ENCODE measurements at regions not wholly inside any gene's neighbourhood (a gene's known extent, or its start where the extent isn't known, plus 50 kb on each side); places are given as distances from the start of the nearest gene placed in this dataset.

DNA sequence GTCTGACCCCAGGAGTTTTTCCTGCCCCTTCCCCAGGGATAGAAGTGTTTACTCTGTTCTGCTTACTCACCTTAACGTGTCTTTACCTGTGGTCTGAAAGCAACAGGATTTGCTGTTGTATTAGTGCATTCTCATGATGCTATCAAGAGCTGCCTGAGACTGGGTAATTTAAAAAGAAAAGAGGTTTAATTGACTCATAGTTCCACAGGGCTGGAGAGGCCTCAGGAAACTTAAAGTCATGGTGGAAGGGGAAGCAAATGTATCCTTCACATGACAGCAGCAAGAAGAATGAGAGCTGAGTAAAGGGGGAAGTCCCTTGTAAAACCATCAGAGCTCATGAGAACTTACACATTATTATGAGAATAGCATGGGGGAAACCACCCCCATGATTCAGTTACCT is 240.4 kb downstream of the SNAPC1 start:
- H3K27ac ChIP-seq: no peak overlapping the region
- TF ChIP-seq ZFX (IDR thresholded peaks at IDR 0.05; ENCODE audit: borderline replicate concordance): no peak
- TF ChIP-seq, protein P1, sequence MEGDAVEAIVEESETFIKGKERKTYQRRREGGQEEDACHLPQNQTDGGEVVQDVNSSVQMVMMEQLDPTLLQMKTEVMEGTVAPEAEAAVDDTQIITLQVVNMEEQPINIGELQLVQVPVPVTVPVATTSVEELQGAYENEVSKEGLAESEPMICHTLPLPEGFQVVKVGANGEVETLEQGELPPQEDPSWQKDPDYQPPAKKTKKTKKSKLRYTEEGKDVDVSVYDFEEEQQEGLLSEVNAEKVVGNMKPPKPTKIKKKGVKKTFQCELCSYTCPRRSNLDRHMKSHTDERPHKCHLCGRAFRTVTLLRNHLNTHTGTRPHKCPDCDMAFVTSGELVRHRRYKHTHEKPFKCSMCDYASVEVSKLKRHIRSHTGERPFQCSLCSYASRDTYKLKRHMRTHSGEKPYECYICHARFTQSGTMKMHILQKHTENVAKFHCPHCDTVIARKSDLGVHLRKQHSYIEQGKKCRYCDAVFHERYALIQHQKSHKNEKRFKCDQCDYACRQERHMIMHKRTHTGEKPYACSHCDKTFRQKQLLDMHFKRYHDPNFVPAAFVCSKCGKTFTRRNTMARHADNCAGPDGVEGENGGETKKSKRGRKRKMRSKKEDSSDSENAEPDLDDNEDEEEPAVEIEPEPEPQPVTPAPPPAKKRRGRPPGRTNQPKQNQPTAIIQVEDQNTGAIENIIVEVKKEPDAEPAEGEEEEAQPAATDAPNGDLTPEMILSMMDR (IDR thresholded peaks at IDR 0.05): no peak

DNA sequence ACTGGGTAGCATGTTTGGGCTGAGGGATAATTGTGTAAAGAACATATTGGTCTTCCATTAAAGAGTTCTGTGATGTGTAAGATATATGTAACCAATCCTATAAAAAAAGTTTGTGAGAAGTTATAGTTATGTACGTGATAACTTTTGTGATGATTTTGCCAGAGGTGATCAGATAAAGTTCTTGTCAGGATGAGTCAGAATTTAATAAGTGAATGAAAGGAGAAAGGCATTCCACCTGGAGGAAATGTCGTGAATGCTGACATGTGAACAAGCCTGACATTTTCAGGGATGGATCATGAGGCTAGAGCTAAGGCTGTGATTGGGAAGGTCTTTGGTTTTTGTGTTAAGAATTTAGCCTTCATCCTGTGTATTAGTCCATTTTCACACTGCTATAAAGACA is 241.5 kb downstream of the SNAPC1 start:
- H3K27ac ChIP-seq: no peak overlapping the region
- no peak for TF ChIP-seq ZFX (IDR thresholded peaks at IDR 0.05; ENCODE audit: borderline replicate concordance)
- TF ChIP-seq, protein P1 (IDR thresholded peaks at IDR 0.05): no peak

DNA sequence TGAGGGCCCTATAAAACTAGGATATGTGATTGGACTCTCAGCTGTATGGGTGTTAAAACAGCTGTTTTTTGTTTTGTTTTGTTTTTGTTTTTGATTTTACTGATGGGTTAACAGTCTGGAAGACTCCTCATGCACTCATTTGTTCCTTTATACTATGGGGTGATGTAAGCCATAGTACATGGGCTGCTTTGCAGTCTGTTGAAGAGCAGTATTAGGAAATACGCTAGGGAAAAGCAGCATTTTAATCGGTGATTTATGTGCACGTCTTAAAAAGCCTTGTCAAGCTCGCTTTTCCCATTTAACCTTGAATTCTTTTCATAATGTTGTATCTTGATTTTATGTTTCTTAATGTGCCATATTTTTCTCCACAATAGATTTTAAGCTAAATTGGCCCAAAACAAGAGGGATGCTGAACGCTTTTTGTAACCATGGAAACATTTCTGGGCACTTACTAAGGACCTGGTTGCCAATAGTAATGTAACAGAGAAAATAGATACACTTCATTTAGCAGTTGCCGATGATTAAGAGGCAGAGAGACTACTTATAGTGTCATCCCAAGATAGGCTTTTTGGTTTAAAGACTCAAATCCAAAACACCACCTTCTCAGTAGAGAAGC is 244.0 kb downstream of the SNAPC1 start:
- no peak overlapping the region for H3K27ac ChIP-seq
- no peak for TF ChIP-seq ZFX (IDR thresholded peaks at IDR 0.05; ENCODE audit: borderline replicate concordance)
- TF ChIP-seq, protein P1 (IDR thresholded peaks at IDR 0.05): no peak

DNA sequence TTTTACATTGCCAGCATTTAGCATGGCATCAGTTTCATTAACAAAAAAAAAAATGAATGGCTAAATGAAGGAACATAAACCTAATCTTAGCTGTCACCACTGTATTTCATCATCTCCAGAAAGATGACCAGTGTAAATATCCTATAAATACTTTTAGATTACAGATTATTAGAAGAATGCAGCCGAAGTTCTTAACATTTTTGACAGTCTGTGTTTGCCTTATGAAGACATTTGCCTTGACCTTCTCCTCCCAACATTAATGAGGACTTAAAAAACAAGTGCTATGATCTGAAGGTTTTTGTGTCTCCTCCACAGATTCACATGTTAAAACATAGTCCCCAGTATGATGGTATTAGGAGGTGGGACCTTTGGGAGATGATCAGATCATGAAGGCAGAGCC is 253.0 kb downstream of the SNAPC1 start:
- TF ChIP-seq, protein P1 (IDR thresholded peaks at IDR 0.05): no peak
- no peak for TF ChIP-seq ZFX (IDR thresholded peaks at IDR 0.05; ENCODE audit: borderline replicate concordance)
- no peak overlapping the region for H3K27ac ChIP-seq

DNA sequence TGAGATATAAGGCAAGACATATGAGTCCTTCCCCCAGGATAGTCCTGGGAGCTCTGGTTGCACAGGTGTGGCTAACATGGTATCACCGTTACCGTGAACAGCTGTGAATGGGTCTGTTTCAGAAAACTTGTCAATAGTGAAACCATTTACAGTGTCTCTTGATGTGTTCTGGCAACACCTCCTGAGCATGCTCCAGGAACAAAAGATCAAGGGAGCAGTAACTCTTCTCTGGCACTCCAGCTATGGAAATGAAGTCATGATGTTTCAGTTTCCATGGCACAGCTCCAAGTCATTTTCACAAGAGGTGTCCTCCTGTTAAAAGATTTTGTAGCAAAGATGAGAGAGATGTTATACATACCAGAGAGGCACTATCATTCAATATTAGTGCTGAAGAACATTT is 253.7 kb downstream of the SNAPC1 start:
- TF ChIP-seq ZFX (IDR thresholded peaks at IDR 0.05; ENCODE audit: borderline replicate concordance): no peak
- TF ChIP-seq, protein P1 (IDR thresholded peaks at IDR 0.05): no peak
- H3K27ac ChIP-seq: no peak overlapping the region

DNA sequence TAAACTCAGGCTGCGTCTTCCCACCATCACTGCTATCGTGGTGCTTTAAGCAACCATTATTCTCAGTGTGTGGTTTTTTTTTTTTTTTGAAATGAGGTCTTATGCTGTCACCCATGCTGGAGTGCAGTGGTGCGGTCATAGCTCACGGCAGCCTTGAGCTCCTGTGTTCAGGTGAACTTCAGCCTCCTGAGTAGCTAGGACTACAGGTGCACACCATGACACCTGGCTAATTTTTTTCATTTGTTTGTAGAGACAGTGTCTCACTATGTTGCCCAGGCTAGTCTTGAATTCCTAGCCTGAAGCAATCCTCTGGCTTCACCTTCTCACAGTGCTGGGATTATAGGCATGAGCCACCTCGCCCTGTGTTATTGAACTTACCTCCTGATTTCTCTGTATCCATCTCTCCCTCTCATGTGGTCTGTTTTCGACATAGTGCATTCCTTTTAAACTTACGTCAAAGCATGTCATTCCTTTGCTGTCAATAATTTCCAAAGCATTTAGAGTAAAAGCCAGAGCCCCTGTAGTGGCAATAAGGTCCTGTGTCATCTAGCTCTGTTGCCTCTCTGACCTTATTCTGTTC is 255.5 kb downstream of the SNAPC1 start:
- no peak overlapping the region for H3K27ac ChIP-seq
- TF ChIP-seq, protein P1 (IDR thresholded peaks at IDR 0.05): no peak
- TF ChIP-seq ZFX (IDR thresholded peaks at IDR 0.05; ENCODE audit: borderline replicate concordance): no peak

DNA sequence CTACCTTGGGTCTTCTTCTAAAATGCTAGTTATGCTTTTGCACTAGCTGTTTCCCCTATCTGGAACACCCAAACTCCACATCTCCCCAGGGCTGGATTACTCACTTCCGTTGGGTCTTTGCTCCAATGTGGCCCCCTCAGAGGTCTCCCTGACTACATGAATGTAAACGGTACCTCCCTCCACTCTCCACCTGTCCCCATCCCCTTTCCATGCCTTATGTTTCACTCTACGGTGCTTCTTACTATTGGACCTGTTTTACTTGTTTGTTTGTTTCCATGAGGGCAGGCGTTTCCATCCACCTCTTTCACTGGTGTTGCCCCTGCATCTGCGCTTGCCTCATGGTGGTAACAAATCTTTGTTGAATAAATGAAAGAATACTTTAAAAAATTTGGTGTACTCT is 256.4 kb downstream of the SNAPC1 start:
- TF ChIP-seq ZFX (IDR thresholded peaks at IDR 0.05; ENCODE audit: borderline replicate concordance): no peak
- TF ChIP-seq, protein P1 (IDR thresholded peaks at IDR 0.05): no peak
- H3K27ac ChIP-seq: no peak overlapping the region

Data from 22Rv1 (cell line).